ENCODE measurements at regions not wholly inside any gene's neighbourhood (a gene's known extent, or its start where the extent isn't known, plus 50 kb on each side); places are given as distances from the start of the nearest gene placed in this dataset.
"Not testable (repeated sequence)": the region's sequence is repeated elsewhere in the genome, so short reads cannot be mapped to it uniquely, and the experiment has no call there.

DNA sequence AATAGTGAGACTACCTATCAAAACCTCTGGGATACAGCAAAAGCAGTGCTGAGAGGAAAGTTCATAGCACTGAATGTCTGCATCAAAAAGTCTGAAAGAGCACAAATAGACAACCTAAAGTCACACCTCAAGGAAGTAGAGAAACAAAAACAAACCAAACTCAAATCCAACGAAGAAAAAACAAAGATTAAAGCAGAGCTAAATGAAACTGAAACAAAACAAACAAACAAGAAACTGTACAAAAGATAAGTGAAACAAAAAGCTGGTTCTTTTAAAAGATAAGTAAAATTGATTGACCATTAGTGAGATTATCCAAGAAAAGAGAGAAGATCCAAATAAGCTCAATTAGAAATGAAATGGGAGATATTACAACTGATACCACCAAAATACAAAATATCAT lies 378.3 kb upstream of the NDST4 start:
- TF ChIP-seq, protein P1, sequence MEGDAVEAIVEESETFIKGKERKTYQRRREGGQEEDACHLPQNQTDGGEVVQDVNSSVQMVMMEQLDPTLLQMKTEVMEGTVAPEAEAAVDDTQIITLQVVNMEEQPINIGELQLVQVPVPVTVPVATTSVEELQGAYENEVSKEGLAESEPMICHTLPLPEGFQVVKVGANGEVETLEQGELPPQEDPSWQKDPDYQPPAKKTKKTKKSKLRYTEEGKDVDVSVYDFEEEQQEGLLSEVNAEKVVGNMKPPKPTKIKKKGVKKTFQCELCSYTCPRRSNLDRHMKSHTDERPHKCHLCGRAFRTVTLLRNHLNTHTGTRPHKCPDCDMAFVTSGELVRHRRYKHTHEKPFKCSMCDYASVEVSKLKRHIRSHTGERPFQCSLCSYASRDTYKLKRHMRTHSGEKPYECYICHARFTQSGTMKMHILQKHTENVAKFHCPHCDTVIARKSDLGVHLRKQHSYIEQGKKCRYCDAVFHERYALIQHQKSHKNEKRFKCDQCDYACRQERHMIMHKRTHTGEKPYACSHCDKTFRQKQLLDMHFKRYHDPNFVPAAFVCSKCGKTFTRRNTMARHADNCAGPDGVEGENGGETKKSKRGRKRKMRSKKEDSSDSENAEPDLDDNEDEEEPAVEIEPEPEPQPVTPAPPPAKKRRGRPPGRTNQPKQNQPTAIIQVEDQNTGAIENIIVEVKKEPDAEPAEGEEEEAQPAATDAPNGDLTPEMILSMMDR (IDR thresholded peaks at IDR 0.05): no peak
- DNase-seq: no peak
- H3K4me3 ChIP-seq: no peak overlapping the region
- no peaks in the 10 kb centered on the region for H3K9me3 ChIP-seq
- ATAC-seq: no peak
- intact Hi-C loops (cut with DNase I, micrococcal nuclease): no loop called here
- H3K36me3 ChIP-seq (ENCODE audit: low read depth): no peaks in the 10 kb centered on the region
- no peaks in the 10 kb centered on the region for H3K4me1 ChIP-seq (ENCODE audit: low read depth)

DNA sequence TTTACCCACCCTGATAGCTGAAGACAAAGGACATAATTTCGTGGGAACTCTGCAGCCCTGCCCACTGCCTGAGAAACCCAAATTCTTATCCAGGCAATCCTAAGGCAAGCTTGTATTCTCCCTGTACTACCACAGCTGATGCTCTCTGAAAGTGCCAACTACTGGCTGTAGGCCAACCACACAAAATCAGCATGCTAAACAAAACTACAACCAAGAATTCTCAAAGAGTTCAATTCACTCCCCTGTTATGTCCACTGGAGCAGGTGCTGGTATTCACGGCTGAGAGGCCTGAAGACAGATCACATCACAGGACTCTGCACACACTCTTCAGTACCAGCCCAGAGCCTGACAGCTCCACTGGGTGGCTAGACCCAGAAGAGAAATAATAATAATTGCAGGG lies 375.9 kb upstream of the NDST4 start:
- DNase-seq (no peak), ATAC-seq (no peak)
- H3K9me3 ChIP-seq: no peaks in the 10 kb centered on the region
- no peaks in the 10 kb centered on the region for H3K36me3 ChIP-seq (ENCODE audit: low read depth)
- intact Hi-C loops (cut with DNase I, micrococcal nuclease): no loop called here
- TF ChIP-seq, protein P1 (IDR thresholded peaks at IDR 0.05): no peak
- H3K4me1 ChIP-seq (ENCODE audit: low read depth): no peaks in the 10 kb centered on the region
- H3K4me3 ChIP-seq: no peak overlapping the region

GRCh38 chr4:115485402-115485801 lies 372.0 kb upstream of the NDST4 start:
- DNase-seq (no peak), ATAC-seq (no peak)
- TF ChIP-seq, protein P1 (IDR thresholded peaks at IDR 0.05): no peak
- intact Hi-C loops (cut with DNase I, micrococcal nuclease): no loop called here
- Histone ChIP-seq H3K36me3 (ENCODE audit: low read depth) (no peaks in the 10 kb centered on the region), H3K4me1 (ENCODE audit: low read depth) (no peaks in the 10 kb centered on the region), H3K9me3 (no peaks in the 10 kb centered on the region), H3K4me3 (no peak overlapping the region)

GRCh38 chr4:115484479-115484878 lies 371.1 kb upstream of the NDST4 start:
- DNase-seq (peak in 1 of 3 donors; percentile 21), ATAC-seq (no peak)
- Histone ChIP-seq H3K36me3 (ENCODE audit: low read depth) (no peaks in the 10 kb centered on the region), H3K4me1 (ENCODE audit: low read depth) (no peaks in the 10 kb centered on the region), H3K9me3 (no peaks in the 10 kb centered on the region), H3K4me3 (no peak overlapping the region)
- TF ChIP-seq, protein P1 (IDR thresholded peaks at IDR 0.05): no peak
- intact Hi-C loops (cut with DNase I, micrococcal nuclease): no loop called here

- TF ChIP-seq, protein P1 (IDR thresholded peaks at IDR 0.05): no peak
- no peak for ATAC-seq
Observed at GRCh38 chr4:115470763-115471162, 357.3 kb upstream of the NDST4 start.

DNA sequence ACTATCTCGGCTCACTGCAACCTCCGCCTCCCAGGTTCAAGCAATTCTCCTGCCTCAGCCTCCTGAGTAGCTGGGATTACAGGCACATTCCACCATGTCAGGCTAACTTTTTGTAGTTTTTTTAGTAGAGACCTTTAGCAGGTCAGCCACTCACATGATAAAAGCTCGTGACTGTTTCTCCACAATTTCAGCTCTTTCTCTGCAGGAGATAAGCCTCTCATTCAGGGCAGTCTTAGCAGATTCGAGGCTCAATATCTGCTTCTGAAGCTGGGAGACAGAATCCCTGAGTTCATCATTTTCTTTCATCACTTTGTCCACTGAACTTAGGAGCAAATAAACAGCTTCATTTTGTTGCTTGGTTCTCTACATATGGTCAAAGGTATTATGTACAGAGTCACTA lies 345.9 kb upstream of the NDST4 start:
- H3K36me3 ChIP-seq (ENCODE audit: low read depth); DNase-seq; intact Hi-C loops (cut with DNase I, micrococcal nuclease); H3K9me3 ChIP-seq; ATAC-seq; H3K4me3 ChIP-seq; H3K4me1 ChIP-seq (ENCODE audit: low read depth): not testable (repeated sequence)

More at GRCh38 chr4:115470763-115471162, 357.3 kb upstream of the NDST4 start:
- DNase-seq: no peak
- intact Hi-C loops (cut with DNase I, micrococcal nuclease): no loop called here
- H3K4me3 ChIP-seq: no peak overlapping the region
- H3K9me3 ChIP-seq: no peaks in the 10 kb centered on the region
- H3K4me1 ChIP-seq (ENCODE audit: low read depth): no peaks in the 10 kb centered on the region
- no peaks in the 10 kb centered on the region for H3K36me3 ChIP-seq (ENCODE audit: low read depth)

Data from mucosa of descending colon (tissue), 3 donors.